ENCODE measurements at regions not wholly inside any gene's neighbourhood (a gene's known extent, or its start where the extent isn't known, plus 50 kb on each side); places are given as distances from the start of the nearest gene placed in this dataset.

DNA sequence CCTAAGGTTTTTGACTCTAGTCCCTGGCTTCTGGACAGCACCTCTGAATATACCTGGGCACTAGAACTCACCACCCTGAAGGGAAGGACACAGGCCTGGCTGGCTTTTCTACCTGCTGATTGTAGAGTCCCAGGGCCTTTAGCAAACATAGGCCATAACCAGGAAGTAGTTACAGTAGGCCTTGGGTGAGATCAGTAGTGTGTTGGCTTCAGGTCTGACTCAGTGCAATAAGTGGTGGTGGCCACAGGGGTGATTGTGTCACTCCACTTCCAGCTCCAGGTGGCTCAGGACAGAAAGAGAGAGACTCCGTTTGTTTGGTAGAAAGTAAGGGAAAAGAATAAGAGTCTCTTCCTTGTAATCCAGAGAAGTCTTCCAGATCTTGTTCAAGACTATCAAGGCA lies 101.7 kb upstream of the LGALSL start:
- H3K27me3 ChIP-seq: no peaks in the 10 kb centered on the region
- no peaks in the 10 kb centered on the region for H3K4me1 ChIP-seq (ENCODE audit: insufficient read depth)
- H3K9me2 ChIP-seq (replicated peaks; ENCODE audit: insufficient read depth): no peaks in the 10 kb centered on the region
- WGBS (ENCODE audit: low lambda C conversion rate, missing lambda C conversion rate): 85% methylated on average over 1 of the region's 1 CpG
- TF ChIP-seq EZH2phosphoT487 (IDR thresholded peaks at IDR 0.05; ENCODE audit: low read depth, severe bottlenecking, unreplicated experiment): no peak
- TF ChIP-seq EZH2 (IDR thresholded peaks at IDR 0.05; ENCODE audit: borderline replicate concordance): no peak
- TF ChIP-seq, protein P1, sequence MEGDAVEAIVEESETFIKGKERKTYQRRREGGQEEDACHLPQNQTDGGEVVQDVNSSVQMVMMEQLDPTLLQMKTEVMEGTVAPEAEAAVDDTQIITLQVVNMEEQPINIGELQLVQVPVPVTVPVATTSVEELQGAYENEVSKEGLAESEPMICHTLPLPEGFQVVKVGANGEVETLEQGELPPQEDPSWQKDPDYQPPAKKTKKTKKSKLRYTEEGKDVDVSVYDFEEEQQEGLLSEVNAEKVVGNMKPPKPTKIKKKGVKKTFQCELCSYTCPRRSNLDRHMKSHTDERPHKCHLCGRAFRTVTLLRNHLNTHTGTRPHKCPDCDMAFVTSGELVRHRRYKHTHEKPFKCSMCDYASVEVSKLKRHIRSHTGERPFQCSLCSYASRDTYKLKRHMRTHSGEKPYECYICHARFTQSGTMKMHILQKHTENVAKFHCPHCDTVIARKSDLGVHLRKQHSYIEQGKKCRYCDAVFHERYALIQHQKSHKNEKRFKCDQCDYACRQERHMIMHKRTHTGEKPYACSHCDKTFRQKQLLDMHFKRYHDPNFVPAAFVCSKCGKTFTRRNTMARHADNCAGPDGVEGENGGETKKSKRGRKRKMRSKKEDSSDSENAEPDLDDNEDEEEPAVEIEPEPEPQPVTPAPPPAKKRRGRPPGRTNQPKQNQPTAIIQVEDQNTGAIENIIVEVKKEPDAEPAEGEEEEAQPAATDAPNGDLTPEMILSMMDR (IDR thresholded peaks at IDR 0.05; ENCODE audit: poor library complexity): no peak
- no peak for DNase-seq (ENCODE audit: low spot score)
- no peaks in the 10 kb centered on the region for H3K9me3 ChIP-seq (ENCODE audit: low read depth)
- H3K4me3 ChIP-seq: no peak overlapping the region
- no peaks in the 10 kb centered on the region for H3K79me2 ChIP-seq
- H4K20me1 ChIP-seq (ENCODE audit: insufficient read depth, poor library complexity, severe bottlenecking): no peaks in the 10 kb centered on the region
- H3K27ac ChIP-seq: peak overlapping the region; percentile 51
- H3K36me3 ChIP-seq (replicated peaks; ENCODE audit: insufficient read depth, low read depth): no peaks in the 10 kb centered on the region
- no peak overlapping the region for H3K4me2 ChIP-seq
- H2AFZ ChIP-seq: no peak overlapping the region

DNA sequence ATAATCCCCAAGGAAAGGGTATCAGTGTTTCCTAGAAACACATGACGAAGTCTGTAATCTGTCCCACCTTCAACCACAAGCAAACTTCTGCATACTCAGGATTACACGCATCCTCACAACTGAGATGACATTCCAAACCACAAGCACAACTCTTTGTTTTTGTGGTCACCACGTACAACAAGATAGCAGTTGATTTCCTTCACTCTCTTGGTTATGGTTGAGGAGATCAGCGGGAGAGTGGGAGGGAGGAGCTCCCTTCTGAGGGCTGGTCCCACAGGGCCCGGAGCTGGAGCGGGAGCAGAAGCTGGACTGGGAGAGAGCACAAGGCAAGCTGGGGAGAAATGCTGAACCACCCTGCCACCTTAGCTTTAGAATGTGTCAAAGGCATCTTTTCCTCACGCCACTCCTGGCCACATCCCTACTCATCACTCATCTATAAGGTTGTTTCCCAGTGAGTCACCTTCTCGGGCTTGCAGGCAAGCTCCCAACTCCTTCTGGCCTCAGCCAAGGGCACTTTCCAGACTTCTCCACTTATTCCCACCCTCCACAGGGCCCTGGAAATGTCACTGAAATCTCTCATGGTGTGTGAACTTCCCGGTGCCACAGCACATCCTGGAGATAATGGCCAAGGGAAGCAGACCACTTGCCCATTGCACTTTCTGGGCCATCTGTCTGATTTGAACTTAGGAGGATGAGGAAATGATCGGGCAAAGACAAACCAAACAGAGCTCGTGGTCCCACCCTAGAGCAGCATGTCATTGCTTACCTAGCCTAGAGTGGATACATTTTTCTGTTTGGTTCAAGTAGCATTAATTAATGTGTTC lies 98.9 kb upstream of the LGALSL start:
- Histone ChIP-seq H3K4me1 (ENCODE audit: insufficient read depth) (no peaks in the 10 kb centered on the region), H3K9me3 (ENCODE audit: low read depth) (no peaks in the 10 kb centered on the region), H3K27ac (no peak overlapping the region), H3K79me2 (no peaks in the 10 kb centered on the region), H3K27me3 (no peaks in the 10 kb centered on the region), H3K4me3 (no peak overlapping the region), H3K36me3 (replicated peaks; ENCODE audit: insufficient read depth, low read depth) (no peaks in the 10 kb centered on the region), H3K9me2 (replicated peaks; ENCODE audit: insufficient read depth) (no peaks in the 10 kb centered on the region), H4K20me1 (ENCODE audit: insufficient read depth, poor library complexity, severe bottlenecking) (no peaks in the 10 kb centered on the region), H2AFZ (no peak overlapping the region), H3K4me2 (no peak overlapping the region)
- DNase-seq (ENCODE audit: low spot score): no peak
- WGBS (ENCODE audit: low lambda C conversion rate, missing lambda C conversion rate): 89% methylated on average over 11 of the region's 11 CpGs
- TF ChIP-seq, protein P1 (IDR thresholded peaks at IDR 0.05; ENCODE audit: poor library complexity): no peak
- TF ChIP-seq EZH2 (IDR thresholded peaks at IDR 0.05; ENCODE audit: borderline replicate concordance) (no peak), EZH2phosphoT487 (IDR thresholded peaks at IDR 0.05; ENCODE audit: low read depth, severe bottlenecking, unreplicated experiment) (no peak)

DNA sequence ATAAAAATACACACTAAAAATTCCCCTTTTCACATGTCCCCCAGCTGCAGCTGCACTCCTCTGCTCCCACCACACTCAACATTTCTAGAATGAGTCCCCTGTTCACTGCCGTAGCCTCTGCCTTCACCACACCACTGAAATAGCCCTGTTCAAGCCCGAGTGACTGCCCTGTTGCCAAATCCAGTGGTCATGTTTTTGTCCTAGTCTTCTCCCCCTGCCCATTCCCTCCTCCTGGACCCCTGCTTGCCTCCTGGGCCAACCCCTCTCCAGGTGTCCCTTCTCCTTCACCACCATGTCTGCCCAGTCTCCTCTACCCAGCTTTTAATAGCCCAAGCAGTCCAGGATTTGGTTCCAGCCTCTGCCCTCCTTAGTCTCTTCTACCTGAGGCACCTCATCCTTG lies 97.1 kb upstream of the LGALSL start:
- 90% methylated on average over 2 of the region's 2 CpGs for WGBS (ENCODE audit: low lambda C conversion rate, missing lambda C conversion rate)
- DNase-seq (ENCODE audit: low spot score): no peak
- Histone ChIP-seq H3K36me3 (replicated peaks; ENCODE audit: insufficient read depth, low read depth) (no peaks in the 10 kb centered on the region), H3K9me2 (replicated peaks; ENCODE audit: insufficient read depth) (no peaks in the 10 kb centered on the region), H3K4me1 (ENCODE audit: insufficient read depth) (peaks cover 4% of the 10 kb centered on the region), H3K27me3 (no peaks in the 10 kb centered on the region), H3K4me3 (no peak overlapping the region), H3K9me3 (ENCODE audit: low read depth) (no peaks in the 10 kb centered on the region), H3K79me2 (no peaks in the 10 kb centered on the region), H3K4me2 (no peak overlapping the region), H2AFZ (no peak overlapping the region), H3K27ac (no peak overlapping the region), H4K20me1 (ENCODE audit: insufficient read depth, poor library complexity, severe bottlenecking) (no peaks in the 10 kb centered on the region)
- no peak for TF ChIP-seq EZH2phosphoT487 (IDR thresholded peaks at IDR 0.05; ENCODE audit: low read depth, severe bottlenecking, unreplicated experiment)
- TF ChIP-seq, protein P1 (IDR thresholded peaks at IDR 0.05; ENCODE audit: poor library complexity): no peak
- TF ChIP-seq EZH2 (IDR thresholded peaks at IDR 0.05; ENCODE audit: borderline replicate concordance): no peak
